HG02623 (cell line): ENCODE measurements at regions not wholly inside any gene's neighbourhood (a gene's known extent, or its start where the extent isn't known, plus 50 kb on each side); places are given as distances from the start of the nearest gene placed in this dataset.
"Not testable (repeated sequence)": the region's sequence is repeated elsewhere in the genome, so short reads cannot be mapped to it uniquely, and the experiment has no call there.

Source experiments
- ATAC-seq: cut with Tn5 transposase; IDR thresholded peaks from one replicate; pipeline ENCODE4 v1.9.1; 2021; ENCODE audit warnings: moderate library complexity; ENCODE audit not compliant: unreplicated experiment

DNA sequence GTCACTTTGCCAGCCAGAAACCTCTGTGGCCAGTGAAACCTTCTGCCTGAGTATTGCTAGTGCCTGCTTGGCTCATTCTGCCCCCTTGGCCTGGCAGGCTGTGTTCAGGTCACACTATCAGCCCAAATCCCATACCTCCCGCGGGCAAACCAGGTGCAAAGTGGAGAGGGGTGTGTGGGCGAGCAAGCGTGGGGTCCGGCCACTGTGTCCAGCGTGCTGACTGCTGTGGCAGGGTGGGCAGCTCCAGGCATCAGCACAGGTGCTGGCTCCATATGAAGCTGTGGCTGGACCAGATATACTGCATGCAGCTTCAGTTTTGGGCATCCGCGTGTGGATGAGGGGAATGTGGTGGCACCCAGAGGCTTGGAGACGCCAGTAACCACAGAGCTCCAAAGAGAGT, 576.5 kb upstream of the EDIL3 start:
- no peak for ATAC-seq

DNA sequence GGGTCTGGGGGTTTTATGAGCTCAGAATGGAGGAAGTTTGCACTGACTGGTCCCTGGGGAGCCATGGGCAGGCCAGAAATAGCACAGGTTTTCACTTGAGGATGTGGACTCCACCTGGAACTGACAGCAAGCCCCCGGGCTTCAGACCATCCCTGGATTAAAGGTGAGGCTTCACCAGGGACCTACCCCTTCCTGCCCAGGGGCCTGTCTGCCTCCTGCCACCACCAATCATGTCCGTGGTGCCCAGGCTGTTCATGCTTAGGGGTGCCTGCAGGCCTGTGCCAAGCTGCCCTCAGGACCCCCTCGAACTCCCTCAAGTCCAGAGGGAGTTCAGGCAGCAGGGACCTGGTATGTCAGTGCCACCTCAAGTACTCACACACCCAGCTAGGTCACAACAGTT, 577.2 kb upstream of the EDIL3 start:
- ATAC-seq: no peak

DNA sequence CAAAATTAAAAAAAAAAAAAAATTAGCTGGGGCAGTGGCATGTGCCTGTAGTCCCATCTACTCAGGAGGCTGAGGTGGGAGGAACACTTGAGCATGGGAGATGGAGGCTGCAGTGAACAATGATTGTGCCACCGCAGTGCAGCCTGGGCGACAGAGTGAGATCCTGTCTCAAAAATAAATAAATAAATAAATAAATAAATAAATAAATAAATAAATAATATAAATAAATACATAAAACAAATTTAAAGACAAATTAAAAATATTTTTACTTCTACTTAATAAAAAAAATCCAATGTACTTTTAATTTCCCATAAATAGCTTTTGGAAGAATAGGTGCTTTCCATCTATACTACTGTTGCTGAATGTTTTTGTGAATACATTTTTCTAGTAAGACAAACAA, 598.4 kb upstream of the EDIL3 start:
- no peak for ATAC-seq

DNA sequence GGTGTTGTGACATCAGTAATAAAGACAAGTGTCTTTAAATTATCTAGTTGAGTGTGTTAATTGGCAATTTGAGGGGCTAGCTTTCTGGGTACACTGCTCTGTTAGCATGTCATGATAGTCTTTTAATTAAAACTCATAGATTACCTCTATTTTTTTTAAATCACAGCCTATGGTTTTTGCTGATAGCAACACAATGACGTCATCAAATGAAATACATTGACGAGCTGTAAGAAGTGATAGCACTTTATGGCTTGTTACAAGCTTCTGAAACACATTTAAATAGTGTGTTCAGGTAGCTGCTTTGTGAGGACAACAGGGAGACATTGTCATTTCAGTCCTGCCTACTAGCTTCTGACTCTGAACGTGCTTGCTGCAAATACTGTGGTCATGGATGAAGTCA, 600.5 kb upstream of the EDIL3 start:
- ATAC-seq: no peak

DNA sequence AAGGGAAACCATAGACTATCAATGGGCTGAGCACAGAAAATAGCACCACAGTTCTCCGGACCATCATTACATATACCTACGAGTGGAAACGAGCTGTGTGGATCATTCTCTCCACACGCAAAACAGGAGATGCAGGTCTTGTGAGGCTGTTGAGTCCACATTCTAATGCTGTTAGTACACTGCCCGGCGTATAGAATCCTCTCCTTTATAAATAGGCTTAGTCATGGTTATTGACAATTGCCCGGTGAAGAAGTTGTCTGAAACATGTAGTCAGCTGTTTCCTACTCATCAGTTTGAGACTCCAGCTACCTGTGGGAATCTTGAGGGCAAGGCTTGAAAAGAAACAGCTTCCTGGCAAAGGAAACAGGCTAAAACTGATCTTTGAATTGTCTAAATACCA, 602.0 kb upstream of the EDIL3 start:
- ATAC-seq: no peak

DNA sequence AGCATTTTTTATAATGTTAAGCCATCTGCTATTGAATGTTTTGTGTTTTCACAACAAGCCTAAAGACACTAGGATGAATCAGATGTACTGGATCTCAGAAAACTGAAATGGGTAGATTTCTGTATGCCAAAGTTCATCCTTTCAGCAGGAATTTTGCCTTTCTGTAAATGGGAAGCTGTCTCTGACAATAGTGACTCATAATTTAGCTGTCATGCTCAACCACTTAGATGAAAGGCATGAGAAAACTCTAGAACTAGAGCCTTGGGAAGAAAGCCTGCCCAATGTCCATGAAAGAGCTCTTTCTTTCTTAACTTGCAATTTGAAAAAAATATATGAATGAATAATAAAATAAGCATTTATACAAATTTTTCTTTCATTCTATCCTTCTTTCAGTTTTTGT, 616.0 kb upstream of the EDIL3 start:
- ATAC-seq: no peak

DNA sequence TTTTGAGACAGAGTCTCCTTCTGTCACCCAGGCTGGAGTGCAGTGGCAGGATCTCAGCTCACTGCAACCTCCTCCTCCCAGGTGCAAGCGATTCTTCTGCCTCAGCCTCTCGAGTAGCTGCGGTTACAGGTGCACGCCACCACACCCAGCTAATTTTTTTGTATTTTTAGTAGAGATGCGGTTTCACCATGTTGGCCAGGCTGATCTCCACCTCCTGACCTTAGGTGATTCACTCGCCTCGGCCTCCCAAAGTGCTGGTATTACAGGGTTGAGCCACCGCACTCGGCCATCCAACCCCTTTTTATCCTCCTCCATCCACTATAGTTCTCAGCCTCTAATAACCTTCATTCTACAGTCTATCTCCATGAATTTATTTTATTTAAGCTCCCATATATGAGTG, 617.3 kb upstream of the EDIL3 start:
- not testable (repeated sequence) for ATAC-seq

DNA sequence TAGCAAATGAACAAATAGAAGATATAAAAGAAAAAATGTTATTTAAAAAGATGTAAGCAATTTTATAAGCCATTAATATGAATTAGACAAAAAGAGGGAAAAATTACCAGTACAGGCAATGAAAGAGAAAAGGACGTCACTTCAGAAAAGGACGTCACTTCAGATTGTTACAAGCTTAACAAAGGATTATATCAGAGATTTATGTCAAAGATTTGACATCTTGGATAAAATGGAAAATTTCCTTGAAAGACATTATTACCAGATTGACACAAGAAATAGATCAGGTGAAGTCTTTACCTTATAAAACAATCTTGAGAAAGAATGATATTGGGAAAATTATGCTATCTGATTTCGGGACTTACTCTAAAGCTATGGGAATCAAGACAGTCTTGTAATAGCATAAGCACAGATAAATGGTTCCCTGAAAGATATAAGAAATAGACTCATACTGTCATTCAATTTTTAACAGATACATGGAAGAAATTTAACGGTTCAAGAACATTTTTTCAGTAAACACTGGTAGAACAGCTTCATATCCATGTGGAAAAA, 625.4 kb upstream of the EDIL3 start:
- no peak for ATAC-seq

DNA sequence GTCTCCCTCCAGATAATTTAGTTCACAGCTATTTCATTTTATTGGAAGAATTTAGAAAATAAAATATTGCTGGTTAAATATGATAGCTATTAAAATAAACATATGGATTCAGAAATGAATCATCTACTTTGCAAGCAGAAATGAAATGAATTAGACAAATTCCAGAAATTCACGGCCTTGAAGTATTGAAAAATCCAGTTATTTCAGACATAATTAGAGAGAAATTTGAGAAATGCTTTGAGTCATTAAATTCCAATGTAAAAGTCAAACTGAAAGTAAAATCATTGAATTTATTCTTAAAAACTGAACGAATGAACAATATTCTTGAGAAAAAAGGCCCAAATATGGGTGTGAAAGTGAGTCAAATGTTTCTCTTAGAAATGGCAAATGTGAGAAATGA, 632.6 kb upstream of the EDIL3 start:
- no peak for ATAC-seq

DNA sequence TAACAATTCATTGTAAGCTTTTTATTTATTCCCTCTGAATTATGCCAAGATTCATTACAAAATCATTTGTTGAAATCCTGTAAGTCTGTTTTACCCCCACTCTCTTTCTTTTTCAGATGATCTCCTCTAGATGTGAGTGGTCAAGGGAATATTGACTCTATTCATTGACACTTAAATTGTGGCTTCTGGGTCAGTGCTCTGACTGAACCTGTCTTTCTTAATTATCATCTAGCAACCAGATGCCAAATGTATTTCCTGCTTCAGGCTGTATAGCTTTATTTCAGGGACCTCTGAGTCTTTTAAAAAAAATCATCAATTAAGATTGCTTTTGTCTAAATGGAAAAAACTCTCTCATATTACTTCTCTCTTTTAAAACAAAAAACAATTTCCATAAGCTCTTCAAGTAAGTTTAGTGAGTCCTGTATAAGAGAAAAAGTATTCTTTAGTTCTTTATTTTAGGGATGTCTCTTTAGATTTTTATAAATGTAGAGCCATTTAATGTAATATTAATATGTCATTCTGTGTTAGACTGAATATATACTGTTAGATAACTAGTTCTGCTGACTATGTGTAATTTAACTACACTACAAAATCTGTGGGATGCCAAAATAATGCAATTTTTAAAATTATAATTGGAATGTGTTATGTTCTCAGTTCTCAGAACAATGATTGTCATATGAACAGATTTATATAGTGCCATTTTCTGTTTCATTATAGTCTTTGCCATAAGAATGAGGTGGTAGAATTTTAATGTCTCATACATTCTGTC, 645.8 kb upstream of the EDIL3 start:
- no peak for ATAC-seq

DNA sequence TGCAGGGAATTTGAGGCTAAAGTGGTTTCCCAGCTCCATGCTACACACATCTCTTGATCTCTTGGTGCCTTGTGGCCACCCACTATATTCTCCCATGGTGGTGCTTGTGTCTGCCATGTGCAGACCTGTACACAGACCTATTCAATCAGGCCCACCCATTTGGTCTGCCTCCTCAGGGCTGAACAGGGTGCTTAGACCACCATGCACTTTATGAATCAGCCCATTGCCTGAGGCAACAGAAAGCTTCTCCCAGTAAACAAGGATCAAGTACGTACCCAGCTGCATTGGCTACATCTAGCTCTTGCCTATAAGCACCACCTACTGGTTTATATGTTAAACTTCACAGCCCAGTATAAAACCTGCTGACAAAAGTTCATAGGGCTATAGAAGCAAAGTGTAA, 664.3 kb upstream of the EDIL3 start:
- ATAC-seq: no peak

DNA sequence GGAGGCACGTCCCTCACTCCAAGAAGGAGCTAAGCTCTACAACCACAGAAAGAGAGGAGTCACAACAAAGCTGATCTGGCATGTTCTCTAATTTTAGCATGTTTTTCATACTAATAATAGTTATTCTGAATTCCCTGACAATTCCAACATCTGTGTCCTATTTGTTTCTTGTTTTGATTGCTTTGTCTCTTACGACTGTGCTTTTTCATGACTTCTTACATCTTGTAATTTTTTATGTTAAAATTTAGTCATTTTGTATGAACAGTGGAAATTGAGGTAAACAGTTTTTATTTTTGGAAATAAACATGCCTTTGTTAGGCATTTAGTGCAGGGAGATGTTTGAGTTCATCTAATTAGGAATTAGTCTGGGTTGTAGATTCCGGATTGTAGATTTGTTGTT, 668.1 kb upstream of the EDIL3 start:
- no peak for ATAC-seq

DNA sequence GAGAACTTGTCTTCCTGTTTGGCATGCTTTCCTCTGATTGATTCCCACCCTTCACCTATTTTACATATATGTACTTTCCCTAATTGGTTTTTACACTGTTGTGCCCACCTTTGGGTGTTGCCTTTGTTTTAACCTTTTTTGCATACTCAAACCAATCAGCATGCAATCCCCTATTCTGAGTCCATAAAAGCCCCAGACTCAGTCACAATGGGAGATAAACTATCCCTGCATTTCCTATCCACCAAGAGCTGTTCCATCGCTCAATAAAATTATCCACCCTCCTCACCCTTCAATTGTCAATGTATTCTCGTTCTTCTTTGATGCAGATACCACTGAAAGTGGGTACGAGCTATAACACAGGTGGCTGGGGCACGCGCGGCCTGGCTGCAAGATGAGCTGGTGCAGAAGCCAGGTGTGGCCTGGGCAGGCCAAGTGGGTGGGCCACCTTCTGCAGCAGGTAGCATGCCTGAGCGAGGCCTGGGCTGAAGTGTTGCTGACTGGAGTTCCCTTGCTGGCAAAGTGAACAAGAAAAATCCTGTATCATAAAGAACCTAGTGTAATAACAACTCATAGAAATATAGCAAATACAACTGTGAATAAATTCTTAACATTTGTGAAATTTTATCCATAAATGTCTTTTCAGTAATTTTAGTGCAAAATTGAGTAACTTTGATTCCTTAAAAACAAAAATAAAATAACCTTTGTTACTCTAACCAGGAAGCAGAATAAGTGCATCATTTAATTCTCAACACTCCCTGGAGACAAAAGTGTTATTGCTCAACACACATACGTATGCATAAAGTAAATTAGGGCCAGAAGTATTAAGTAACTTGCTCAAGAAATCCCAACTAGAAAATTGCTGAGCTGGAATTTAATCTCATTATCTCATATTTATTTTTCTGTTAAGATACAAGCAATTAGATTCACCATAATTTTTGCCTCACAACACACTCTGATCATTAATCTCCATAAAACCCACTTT, 685.3 kb upstream of the EDIL3 start:
- ATAC-seq: no peak

DNA sequence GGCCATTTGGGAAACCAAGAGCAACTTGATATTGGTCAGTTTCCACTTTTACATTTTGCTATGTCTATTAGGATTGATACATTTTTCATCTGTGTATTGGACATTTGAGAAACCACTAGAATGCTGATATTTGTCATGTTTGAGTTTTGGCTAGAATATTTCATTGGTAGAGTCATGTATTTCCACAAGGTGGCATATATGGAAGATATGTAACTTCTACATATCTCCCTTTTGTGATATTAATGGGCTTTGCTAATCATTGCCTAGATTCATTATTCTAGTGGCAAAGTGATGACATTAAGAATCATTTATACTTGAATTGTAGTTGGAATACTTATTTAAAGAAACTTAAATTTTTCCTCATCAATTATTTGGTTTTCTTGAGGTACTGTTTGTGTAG, 692.9 kb upstream of the EDIL3 start:
- no peak for ATAC-seq

DNA sequence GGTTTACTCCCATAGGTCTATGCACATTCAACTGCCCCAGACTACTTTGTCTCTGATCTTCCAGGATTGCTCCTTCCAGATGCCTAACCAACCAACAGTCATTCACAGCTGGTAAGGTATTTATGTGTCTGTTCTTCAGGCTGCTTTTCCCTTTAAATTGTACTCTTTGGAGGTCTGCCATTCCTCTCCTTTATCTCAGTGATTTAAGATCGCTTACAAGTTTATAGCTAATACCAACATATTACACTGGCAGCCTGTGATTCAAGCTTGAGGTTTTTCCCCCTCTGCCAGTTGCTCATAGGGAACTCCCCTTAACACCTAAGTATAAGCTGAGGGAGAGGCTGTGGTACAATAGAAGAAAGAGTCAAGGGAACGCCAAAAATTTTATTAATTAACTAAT, 711.7 kb upstream of the EDIL3 start:
- ATAC-seq: no peak

DNA sequence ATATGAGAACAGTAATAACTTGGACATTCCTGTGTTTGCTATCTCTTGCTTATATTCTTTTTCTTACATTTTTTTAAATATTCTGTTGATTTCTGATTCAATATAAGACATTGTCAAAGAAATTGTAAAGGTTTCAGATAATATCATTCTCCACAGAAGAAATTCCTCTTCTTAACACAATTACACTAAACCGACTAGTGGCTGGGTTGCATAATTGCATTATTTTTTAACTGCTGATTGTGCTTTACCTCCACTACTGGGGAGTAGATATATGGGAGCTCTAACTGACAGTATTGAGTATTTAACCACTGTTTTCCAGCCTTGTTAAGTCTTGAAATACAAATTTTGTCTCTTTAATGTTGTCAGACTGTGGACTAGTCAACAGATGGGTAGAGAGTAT, 723.8 kb upstream of the EDIL3 start:
- ATAC-seq: no peak

DNA sequence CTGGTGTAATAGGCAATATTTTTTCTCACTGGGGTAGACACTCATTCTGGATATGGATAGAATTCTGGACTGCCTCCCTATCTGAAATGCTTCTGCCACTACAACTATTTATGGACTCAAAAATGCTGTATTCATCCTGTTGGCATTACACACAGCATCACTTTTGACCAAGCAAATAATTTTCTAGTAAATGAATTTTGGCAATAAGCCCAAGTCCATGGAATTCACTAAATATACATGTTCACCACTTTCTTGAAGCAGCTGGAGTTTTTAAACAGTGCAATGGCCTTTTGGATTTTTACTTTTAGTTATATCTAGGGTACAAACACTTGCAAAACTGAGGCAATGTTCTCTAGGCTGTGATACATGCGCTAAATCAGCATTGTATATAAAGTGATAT, 724.9 kb upstream of the EDIL3 start:
- no peak for ATAC-seq

DNA sequence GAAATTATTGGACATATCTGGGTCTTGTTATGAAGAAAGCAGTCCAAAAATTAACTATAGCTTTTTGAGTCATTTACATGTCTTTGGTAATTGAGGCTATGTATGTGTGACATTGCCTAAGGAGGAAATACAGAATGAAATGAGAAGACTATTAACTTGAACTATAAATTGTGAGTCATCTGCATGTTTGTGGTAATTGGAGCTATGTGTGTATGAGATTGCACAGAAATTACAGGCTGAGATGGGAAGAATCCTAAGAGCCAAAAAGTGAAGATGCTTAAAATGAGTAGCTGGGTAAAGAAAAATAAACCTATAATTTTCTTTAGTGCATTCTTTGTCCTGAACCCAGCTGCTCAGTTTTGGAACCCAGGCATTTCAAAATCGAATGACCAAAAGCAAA, 747.6 kb upstream of the EDIL3 start:
- no peak for ATAC-seq

DNA sequence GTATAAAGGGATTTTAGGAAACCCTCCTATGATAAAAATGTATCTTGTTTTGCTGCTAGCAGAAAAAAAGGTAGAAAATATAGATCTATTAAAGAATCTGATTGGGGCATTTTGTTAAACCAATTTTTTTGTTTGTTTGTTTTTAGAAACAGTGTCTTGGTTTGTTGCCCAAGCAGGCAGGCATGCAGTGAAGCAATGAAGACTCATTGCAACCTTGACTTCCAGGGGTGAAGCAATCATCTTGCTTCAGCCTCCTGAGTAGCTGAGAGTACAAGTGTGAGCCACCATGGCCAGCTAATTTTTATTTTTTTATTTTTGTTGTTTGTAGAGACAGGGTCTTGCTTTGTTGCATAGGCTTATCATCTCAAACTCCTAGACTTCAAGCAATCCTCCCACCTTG, 755.8 kb upstream of the EDIL3 start:
- ATAC-seq: no peak

DNA sequence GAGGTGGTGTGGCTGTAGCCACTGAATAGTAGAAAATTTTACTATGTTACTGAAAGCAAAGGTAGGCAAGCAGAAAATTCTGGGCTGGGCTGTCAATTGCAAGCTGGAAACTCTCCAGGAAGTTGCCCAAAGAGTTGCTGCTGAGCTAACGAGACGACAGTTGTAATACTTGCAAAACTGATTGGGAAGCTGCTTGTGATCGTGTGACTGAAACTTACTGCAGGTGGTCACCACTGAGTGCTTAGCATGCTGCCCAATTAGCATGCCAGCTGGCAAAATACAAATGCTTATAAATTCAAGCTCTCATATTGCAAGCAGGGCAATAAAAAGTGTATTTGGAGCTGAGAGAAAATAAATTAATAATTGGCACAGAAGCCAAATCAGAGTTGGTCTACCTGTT, 758.5 kb upstream of the EDIL3 start:
- ATAC-seq: no peak

DNA sequence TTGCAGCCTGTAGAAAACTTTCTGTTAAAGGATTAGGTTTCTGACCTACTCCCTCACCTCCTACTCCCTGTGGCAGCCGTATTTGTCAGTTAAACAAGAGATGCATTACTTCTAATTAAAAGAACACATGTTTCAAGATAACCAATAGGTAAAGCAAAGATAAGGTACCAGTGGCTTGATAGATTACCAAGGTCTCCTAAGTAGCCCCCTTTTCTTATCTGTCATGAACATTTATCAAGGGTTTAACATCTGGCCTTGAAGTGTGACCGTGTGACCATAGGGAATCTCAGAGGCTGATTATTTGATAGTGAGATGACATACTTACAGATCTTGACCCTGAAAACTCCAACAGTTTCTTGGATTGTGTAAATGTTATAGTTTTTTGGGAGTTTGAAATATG, 764.0 kb upstream of the EDIL3 start:
- ATAC-seq: no peak

DNA sequence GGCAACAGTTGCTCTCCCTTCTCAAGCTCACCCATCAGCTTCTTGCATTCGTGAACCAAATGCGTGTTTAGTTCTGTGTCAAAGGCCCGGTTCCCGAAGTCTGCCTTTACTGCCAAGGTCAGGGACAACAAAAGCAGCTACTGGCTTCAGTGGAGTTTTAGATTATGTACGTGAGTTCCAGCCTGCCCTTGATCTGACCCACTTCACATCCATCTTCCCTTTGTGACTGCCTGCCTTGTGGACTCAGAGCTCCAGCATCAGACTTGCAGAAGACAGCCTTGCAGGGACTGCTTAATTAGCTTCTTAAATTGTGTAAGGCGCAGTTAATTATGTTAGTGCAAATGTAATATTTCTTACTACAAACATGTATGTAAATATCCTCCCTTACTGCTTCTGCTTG, 774.7 kb upstream of the EDIL3 start:
- no peak for ATAC-seq
